AG08396 (cell line): ENCODE measurements at regions not wholly inside any gene's neighbourhood (a gene's known extent, or its start where the extent isn't known, plus 50 kb on each side); places are given as distances from the start of the nearest gene placed in this dataset.
"Not testable (repeated sequence)": the region's sequence is repeated elsewhere in the genome, so short reads cannot be mapped to it uniquely, and the experiment has no call there.

Source experiments
- DNase-seq: peaks from one replicate; pipeline ENCODE4 v3.0.0; 2012; ENCODE audit warnings: low spot score, mixed read lengths

GRCh38 chr10:9294132-9294663, 1239.7 kb downstream of the GATA3 start:
- no peak for DNase-seq

DNA sequence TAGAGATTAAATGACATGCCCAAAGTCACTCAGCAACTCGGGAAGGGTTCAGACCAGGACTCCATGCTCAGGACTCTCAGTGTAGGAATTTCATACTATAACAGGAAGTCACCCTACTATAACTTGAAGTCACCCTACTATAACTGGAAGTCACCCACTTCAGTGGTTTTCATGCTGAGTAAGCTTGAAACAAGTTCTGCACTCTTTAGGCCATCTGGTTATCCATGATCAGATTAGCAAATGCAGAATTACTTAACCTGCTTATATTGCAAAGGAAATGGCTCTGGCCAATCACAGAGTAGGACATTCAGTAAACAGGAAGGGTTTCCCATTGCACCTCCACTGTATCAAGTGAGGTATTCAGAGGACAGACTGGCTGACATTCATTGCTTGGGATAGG, 1240.4 kb downstream of the GATA3 start:
- DNase-seq: no peak

DNA sequence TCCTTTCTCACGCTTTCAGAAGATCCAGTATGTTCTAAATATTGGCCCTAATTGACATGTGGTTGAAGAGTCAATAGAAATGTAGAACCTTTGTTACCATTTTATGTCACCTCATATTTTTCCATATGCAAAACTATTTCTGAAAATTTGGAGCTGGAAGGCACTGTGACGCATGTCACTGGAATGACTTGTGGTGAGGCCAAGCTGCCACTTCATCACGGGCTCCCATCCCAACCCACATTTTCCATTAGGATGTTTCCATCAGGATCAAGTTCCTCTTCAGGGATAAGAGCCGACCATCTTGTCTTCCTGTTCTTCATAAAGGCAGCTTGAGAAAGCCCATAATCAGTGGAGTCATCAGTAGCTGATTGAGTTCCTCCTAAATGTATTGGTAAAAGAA, 1241.7 kb downstream of the GATA3 start:
- no peak for DNase-seq

- no peak for DNase-seq
Measured at GRCh38 chr10:9297580-9297979, 1243.1 kb downstream of the GATA3 start.

- DNase-seq: no peak
Measured at GRCh38 chr10:9299966-9300365, 1245.5 kb downstream of the GATA3 start.

DNA sequence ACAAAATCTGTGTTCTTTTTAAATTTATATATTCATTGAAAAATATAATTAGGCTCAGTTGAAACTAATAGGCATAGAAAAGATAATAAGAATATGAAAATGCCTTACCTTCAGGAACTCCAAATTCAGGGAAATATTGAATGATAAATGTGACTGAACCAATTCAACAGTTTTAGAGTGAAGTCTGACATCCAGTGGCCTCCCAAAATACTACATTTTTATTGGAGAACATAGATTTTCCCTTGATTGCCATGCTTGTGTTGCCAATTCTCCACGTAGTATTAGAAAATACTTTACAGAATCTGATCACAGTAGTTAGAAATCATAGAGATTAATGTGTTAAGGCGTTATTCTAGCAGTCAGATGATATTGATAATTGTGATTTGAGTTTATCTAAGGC, 1246.7 kb downstream of the GATA3 start:
- DNase-seq: no peak

- DNase-seq: no peak
Measured at GRCh38 chr10:9301554-9301953, 1247.1 kb downstream of the GATA3 start.

DNA sequence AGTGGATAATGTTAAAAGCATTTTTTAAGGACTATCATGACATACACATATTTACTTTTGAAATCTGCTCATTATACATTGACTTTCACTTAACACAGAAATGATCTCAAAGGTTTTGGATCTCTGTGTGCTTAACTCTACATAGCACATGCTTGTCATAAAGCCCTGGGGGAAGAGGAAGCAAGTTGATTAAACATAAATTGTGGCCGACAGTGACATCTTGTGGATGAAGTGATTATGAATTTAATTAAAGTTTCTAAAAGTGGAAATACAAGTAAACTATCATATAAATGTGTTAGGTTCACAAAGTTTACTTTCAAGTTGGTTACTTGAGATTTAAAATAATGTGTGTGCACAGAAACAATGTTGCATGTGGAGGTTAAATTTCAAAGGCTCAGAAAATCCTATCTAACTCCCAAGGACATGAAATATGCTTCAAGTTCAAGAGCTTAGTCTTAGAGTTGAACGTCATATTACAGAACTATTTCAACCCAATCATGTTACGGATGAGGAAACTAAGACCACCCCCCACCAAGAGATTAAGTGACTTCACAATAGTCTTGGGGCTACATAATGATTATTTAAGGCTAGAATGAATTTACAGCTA, 1247.8 kb downstream of the GATA3 start:
- DNase-seq: peak; percentile 15

DNA sequence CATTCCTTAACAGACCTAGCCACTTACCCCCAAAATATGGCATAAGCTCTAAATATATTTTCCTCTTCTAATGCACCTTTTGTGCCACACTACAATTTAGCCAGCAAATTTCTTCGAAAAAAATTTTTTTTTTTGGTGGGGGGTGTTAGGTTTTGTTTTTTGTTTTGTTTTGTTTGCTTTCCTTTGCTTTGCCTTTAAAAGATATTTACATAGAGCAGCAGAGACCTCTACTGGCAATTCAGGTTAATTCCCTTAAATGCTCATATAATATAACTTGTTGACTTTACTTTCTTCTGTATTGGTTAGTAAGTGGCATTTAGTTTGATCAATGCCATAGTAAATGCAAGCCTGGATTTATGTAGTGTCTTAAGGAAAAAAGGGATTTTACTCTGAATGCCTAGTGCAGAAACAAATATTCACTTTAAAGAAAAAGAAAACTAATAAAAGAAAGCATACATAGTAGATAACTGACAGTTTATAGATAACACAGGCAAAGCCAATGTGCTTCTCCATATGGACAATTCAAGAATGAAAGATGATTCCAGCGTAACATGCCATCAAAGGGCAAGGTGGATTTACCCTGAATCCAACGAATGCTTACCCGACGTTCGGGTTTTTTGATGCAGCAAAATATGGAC, 1250.6 kb downstream of the GATA3 start:
- peak; percentile 4 for DNase-seq

DNA sequence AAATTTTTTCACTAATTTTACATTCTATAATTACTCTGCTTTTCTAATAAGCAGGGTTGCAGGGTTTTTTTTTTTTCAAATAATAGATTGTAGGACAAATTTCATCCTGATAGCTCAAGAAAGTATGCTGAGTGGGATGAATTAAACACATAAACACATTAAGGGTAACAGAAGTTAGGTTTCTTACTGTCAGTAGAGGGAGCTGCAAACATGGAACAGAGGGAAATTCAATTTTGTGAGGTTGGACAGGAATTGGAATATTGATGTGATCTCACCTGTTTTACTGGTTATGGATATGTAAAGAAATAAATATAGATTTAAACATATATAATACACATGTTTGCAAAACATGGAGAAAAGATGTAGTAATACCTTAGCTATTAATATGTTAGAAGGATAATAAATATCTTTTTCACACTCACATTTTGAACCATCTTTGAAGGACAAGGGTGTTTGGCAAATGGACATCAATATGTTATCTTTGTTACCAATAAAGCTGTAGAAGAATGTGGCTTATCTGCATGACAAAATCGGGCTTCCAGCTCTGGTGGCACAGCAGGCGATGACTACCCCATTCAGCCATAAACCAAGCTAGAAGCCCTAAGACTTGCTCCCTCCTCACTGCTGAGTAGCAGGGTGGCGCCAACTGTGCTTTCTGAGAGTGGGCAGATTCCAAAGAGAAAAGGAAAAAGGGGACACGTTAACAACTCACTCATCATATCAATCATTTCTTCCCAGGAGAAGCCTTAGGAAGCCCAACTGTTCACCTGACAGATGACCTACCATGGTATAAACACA, 1257.4 kb downstream of the GATA3 start:
- DNase-seq: no peak

DNA sequence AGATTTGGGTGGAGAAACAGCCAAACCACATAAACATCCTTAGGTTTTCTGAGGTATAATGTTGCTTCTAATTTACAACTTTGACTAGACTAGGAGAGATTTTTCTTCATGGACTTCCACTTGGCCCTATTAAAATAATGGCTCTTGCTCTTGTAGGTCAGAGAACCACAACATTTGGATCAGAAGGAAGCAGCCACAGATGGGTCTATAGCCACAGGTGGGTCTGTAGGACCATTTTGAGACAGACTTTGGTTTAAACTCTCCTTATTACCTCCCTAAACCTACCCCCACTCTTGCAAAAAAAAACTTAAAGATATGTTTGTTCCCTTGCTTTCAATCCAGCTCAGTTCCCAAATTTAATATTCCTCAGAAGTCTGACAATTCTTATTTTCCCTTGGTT, 1260.8 kb downstream of the GATA3 start:
- no peak for DNase-seq

GRCh38 chr10:9331583-9332008, 1277.1 kb downstream of the GATA3 start:
- peak; percentile 25 for DNase-seq

DNA sequence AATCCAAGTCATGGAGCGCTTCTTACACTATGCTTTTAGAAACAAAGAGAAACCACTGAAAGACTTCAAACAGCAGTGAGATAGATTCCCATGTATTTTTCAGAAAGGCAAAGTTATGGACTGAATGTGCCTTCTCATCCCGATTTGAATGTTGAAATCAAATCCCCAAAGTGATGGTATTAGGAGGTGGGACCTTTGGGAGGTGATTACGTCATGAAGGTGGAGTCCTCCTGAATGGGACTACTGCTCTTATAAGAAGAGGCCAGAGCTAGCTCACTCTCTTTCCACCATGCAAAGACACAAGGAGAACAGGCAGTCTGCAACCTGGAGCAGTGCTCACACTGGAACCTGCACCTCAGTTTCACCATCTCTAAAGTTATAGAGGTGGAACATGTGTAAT, 1279.8 kb downstream of the GATA3 start:
- DNase-seq: no peak

DNA sequence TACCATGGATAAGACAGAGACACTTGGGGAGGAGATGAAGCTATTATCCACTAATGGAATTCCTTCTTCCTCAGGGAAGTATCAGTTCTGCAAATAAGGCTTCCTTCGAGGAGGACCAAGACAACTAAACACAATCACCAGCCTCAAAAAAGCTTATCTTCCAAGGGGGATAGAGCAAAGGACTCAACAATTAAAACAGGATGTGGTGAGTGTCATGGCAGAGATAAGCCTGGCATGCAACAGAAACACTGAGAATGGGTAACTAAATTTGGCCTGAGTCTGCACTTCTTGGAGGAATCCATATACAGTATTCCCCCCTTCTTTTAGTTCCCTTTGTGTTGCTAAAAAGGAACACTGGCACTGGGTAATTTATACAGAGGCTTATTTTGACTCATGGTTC, 1285.2 kb downstream of the GATA3 start:
- no peak for DNase-seq

- peak; percentile 7 for DNase-seq
Measured at GRCh38 chr10:9342885-9343570, 1288.5 kb downstream of the GATA3 start.

- not testable (repeated sequence) for DNase-seq
Measured at GRCh38 chr10:9347933-9348332, 1293.4 kb downstream of the GATA3 start.

- no peak for DNase-seq
Measured at GRCh38 chr10:9357471-9357870, 1303.0 kb downstream of the GATA3 start.

DNA sequence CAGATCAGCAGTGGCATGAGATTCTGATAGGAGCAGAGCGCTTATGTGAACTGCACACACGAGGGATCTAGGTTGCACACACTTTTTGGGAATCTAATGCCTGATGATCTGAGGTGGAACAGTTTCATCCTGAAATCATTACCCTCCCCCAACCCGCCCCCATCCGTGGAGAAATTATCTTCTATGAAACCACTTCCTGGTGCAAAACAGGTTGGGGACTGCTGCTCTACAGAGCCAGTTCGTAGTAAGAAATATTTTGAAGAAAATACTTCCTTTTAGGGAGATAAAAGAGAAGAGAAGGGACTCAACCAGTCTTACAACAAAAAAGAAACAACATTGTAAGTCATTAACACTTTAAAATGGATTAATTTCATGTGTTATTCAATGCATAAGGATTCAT, 1308.2 kb downstream of the GATA3 start:
- no peak for DNase-seq

GRCh38 chr10:9379183-9379582, 1324.7 kb downstream of the GATA3 start:
- DNase-seq: no peak

DNA sequence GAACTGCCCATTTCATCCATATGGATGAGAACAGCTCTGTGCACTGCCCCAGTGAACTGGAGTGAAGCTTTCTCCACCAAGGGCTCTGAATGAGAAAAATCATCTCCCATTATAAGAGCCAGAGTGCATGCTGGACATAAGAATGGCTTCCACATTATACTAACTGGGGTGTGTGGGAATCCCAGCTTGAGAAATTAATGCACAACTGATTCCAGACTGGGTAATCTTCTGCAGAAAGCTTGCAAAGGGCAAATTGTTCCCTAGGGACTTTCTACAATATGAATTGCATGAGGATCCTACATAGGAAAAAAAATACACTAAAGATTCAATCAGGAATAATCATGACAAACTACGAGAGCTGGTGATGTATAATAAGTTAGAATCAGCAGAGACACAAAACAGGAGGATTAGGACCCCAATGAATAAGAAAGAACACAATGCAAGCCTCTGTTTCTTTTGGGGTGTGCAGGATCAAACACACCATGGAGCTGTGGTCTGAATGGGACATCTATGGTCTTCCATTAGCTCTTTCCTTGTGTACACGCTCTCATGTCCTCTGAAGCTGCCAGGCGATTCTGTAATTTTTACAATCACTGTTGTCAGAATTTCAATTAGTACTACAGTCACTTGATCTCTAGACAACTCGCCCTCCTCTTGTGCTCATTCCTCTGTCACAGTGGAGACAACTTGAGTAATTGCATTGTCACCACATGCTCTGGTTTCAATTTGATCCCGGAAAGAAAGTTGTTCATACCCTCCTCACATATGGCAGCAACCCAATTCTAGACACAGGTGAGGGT, 1327.4 kb downstream of the GATA3 start:
- DNase-seq: no peak

DNA sequence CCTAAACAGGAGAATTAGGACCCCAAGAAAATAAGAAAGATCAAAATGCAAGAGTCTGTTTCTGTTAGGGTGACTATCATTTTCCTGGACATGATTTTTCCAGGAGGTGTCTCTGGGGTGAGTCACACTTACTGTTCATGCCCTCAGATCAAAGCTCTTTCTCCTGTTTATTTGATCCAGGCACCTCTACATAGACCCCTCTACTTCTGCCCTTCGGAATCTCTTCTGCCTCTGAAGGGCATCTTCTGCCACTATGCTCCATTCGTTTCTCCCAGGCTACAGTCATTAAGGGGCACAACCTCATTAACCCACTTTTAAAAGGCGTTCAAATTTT, 1328.0 kb downstream of the GATA3 start:
- DNase-seq: no peak

- no peak for DNase-seq
Measured at GRCh38 chr10:9390516-9390915, 1336.0 kb downstream of the GATA3 start.
